NCI-H1092 (cell line): ENCODE measurements at regions not wholly inside any gene's neighbourhood (a gene's known extent, or its start where the extent isn't known, plus 50 kb on each side); places are given as distances from the start of the nearest gene placed in this dataset.

ENCODE experiments used
- DNase-seq: peaks from one replicate; lab custom pipeline; 2025; lab: John Stamatoyannopoulos, UW

DNA sequence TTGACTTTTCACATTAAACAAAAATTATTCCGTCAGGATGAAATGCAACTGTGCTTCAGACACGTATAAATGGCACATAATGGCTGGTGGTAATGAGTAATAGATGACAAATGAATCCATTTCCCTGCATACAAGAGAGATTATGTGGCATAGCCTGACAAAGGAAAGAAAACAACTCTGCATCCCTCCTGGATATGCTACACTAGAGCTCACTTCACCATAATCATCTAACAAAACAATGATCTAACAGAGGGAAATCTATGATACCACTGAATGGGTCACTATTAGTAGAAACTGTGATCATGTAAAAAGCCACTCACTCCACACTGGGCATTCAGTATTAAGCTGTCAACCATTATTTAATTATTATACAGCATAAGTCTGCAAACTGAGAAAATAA lies 1498.4 kb downstream of the EFNB2 start:
- DNase-seq, result no peak

DNA sequence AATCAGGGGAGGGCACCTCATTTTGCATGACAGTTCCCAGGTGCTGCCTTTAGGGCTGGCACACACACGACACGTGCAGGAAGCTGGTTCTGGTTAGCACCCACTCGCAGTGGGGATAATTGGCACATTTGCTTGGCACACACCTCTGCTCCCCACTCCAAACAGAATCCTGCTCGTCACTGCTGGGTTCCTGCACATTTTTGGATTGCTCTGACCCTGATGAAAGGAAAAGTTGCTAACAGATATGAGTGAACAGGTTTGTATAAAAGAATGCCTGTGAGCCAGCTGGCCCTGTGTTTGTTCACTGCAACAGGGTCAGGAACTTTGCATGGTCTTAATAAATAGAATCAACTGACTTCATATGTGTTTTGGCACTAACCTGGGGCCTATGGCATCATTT lies 1500.4 kb downstream of the EFNB2 start:
- no peak for DNase-seq

DNA sequence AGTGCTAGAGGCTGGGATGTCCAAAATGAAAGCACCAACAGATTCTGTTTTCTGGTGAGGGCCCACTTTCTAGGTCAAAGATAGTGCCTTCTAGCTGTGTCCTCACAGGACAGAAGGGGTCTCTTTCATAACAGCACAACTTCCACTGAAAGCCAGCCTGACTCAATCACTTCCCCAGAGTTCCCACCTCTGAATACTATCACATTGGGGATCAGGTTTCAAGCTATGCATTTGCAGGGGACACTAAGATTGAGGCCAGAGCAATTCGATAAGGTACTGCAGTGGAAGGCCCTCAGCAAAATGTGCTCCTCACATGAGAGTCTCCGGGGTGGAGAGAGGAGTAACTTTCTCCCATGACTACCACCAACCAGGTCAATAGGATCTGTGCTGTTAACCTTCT lies 1501.5 kb downstream of the EFNB2 start:
- DNase-seq, result no peak

DNA sequence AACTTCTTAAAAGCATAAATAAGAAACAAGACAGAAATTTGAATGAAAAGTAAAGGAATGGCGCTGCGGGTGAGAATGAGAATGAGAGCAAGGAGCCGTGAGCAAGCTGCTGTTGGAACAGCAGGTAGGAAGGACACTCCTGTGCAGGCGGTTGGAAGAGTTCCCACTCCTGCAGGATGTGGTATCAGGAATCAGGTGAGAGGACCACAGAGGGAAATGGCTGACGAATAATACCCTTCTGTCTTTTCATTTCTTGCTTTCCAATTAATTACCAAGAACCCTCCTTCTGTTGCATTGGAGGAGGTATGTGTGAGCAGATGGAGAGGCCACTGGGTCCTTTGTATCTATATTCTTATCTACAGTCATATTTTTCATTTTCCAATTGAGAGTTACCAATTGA lies 1504.2 kb downstream of the EFNB2 start:
- no peak for DNase-seq

DNA sequence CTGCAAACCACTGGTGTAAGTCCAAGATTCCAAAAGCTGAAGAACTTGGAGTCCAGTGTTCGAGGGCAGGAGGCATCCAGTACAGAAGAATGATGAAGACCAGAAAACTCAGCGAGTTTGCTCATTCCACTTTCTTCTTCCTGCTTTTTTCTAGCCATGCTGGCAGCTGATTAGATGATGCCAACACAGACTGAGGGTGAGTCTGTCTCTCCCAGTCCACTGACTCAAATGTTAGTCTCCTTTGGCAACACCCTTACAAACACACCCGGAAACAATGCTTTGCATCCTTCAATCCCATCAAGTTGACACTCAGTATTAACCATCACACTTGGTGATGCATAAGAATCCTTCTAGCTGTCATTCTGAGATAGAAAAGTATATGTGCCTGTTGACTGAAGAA lies 1504.6 kb downstream of the EFNB2 start:
- no peak for DNase-seq

DNA sequence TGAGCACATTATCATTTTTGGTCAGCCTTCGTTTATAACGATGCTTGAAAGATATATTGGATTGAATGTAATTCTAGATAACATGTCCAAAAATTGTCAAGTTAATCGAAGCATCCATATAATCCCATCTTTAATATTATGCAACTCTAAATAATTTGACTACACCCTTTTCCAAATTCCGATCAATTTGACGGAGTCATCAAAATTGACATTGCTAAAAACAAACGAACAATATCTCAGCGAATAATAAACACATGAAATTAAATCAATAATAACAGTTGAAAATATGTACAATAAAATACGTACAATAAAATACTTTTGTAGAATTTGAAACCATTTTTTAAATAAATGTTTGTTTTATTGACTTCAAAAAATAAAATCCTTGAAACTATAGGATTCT lies 1516.4 kb downstream of the EFNB2 start:
- no peak for DNase-seq

DNA sequence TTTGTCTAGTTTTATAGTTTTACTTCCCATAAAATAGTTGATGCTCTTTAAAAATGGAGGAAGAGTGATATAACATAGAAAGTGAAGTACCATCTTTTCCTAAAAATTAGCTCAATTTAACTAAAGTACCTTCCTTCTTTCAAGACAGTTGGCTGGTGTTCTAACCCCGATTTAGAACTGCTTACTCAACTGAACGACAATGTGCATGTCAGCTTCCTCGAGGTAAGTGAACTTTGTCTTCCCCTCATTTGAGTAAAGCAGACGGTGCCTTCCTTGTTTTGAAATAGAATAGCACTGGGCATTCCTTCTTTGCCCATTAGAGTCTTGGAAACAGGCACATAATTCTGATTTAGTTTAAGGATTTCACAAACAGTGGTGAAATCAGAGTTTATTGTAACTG lies 1519.2 kb downstream of the EFNB2 start:
- no peak for DNase-seq

DNA sequence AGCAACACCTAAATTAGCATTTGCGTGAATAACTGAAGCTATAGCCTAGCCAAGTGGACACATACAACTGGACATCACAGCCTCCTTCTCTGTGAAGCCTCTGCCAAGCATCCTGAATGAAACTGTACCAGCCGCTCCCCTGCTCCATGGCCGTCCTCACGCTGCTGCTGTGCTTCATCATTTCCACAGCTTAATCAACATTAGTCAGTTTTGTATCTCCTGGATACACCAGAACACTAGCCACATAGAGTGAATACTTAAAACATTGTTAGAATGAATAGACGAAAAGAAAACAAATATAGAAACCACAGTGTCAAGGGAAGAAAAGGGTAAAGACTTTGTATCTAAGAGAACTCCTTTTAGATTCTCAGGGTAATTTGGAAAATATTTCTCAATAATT lies 1526.9 kb downstream of the EFNB2 start:
- DNase-seq, result no peak

DNA sequence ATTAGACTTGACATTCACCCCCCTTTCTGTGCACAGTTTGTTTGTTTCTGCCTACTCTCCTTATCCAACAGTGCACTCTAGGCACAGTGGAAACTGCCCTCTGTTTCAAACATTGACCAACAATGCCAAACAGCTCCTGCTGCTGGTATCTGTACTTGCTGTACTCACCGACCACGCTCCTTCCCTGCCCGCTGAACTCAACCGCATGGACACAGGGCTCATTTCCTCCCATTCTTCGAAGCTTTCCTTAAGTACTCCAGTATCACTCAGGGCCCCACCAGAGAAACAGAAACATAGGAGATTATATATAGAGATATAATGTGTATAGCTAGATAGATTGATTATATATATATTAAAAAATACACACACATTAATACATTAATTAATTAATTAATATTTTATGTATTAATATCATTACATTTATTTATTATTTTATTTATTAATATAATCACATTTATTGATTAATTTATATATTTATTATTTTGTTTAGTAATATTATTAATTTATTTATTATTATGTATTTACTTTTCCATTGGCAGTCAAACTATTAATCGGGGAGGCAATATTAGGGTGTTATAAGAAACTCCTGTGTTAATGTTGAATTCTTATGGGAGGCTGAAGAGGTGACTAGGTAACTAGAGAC lies 1528.2 kb downstream of the EFNB2 start:
- DNase-seq, result no peak

DNA sequence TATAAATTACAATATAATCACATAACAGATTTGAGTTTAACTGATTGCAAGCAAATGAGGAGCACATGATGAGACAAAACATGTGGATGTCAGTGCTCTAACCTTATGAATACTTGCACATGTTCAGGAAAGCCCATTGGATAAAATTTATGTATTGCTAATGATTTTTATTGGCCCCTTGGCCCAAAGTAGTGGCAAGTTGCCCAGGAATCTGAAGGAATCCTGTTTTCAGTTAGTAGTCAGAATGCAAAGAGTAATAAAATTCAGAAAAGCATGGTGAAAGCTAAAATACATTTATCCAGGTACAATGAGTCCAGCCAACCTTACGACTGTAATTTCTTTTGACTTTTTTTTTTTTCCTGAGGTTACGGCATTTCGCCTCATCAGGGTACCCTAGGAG lies 1539.4 kb downstream of the EFNB2 start:
- no peak for DNase-seq

DNA sequence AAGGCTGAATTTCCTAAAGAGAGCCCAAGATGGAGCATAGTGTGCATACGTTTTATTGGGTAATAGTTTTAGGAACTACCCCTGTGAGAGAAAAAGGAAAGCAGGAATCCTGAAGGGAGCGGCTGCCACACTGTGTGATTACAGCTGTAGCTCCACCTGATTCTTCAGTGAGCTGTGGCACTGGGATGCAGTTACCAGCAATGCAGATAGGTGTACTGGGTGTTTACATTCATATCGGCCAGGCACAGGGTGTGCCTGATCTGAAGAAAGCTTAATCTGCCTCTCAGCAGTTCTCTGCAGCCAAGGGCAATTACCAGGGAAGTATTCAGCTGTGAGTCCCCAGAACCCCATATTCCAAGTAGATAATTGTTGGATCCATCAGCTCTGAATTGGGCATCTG lies 1541.8 kb downstream of the EFNB2 start:
- DNase-seq, result no peak

DNA sequence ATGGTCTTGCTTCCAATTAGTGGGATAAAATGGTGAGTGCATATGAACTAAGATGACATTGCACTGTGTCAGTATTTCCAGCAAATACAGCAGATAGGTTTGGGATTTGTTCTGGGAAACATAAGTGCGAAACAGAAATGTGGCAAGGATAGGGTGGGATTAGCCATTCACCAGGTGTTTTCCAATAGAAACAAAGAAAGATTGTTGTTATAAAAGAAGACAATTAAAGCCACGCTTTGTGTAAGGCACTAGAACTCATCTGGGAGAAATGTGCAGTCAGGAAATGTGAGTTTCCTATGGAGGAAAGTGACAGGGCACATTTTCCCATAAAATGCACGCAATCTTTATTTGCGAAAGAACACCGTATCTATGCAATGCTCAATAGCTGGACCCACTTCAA lies 1547.8 kb downstream of the EFNB2 start:
- no peak for DNase-seq

DNA sequence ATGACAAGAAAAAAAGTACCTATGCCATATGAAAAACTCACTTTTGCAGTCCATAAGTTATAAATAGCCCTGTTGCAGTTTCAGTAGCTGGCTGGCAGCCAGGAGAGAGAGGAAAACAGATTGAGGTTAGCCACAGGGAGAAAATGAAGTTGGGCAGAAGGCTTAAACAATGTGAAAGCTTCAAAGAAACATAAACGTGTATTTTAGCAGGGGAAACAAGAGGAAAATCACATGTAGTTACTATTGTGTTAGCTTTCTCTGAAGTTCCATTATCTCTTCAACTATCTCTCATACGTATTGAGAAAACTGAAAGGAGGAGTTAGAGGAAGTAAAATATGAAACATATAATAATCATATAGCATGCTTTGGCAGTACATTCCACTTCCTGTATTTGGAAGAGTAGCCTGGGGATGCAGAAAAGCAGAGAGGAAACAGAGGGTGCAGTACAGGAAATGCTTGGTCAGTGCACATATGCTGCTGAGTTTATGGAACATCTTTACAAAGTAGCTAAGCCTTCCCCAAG lies 1551.1 kb downstream of the EFNB2 start:
- DNase-seq, result no peak

DNA sequence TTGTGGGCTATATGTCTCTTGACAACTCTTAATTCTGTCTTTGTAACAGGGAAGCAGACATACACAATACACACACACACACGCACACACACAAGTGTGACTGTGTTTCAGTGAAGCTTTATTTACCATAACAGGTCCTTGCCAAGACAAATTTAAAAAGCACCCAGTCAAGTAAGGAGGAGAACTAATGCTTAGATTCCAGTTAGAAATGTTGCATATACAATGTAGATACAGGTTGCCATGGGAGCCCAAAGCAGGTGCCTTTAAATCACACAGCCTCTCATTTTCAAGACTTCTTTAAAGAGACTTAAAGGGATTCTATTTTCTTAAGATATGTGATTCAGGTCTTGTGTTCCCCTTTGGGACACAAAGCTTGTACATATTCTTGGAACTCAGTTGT lies 1551.9 kb downstream of the EFNB2 start:
- no peak for DNase-seq

DNA sequence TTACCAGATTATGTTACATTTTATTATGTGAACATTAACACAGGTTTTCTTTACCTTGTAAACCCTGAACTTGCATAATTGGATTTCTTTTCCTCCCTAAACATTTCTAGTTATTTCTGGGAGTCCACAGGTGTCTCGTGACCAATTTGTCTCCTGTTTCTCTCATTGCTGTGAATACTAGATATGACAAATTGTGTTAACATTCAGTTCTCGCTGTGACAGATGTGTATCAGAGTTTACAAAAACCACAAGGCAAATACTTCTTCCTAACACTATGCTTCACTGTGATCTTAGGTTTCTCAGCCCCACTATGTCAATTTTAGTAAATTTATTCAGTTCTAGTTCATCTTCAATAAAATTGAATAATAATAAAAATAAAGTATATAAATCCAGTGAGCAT lies 1554.9 kb downstream of the EFNB2 start:
- DNase-seq, result no peak

DNA sequence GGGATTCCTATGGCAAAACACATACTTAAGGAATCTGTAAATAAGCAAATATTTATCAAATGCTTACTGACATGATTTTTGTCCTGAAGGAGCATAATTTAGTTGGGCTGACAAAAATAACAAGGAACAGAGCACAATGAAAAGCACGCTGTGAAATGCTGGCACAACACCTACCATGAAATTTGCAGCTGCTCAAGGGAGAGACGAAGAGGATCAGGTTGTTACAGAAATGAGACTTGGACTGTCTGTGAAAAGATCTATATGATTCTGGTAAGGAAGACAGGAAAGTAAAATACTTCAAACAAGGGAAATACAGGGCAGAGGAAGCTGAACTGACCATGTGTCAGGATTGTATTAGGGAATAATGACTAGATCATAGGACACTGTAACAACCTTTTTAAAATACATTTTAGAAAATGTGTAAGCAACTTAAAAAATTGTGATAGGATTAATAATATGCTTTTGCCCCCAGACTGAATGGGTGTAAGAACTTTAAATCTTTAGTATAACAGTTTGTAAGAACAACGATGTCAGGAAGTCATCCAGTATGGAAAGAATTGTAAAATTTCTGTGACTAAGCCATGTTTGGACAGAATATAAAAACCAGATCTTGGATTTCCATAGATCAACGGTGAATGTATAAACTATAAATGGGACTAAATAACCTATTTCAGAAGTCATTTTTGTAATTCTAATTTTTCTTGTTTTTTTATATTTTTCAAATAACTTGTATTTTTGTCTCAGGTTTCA lies 1556.0 kb downstream of the EFNB2 start:
- no peak for DNase-seq

DNA sequence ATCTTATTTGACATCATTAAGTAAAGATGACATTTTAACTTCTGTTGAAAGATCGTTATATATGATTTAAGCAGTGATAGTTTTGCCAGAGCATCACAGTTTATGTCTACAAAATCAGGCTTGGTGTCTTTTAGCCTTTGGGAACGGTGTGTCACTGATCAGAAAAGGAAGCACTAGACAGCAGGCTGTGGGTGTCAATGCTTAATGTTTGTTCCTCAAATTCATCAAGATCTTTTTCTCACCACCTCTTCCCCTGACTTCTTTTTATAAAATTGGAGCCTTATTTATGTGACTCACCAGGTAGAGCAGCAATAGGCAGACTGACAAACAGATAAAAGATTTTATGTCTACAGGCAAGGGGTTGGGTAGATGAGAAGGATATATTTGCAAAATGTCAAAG lies 1558.5 kb downstream of the EFNB2 start:
- DNase-seq, result no peak

DNA sequence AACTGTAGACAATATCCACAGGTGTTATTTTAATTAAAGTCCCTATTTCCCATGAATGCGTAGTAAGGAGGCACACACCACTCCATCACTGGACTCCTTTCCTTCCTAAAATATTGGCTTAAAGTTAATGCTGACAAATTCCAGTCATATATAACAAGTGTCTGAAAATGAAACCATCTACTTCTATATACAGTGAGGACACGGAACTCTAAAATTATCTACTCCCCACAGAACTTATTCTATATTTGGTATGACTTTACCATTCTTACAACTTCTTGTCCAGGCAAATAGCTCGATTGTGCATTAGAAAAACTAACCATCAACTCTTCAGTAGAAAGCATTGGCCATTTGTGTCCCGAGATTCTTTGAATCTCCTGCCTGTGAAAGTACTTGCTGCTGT lies 1560.2 kb downstream of the EFNB2 start:
- DNase-seq, result no peak

DNA sequence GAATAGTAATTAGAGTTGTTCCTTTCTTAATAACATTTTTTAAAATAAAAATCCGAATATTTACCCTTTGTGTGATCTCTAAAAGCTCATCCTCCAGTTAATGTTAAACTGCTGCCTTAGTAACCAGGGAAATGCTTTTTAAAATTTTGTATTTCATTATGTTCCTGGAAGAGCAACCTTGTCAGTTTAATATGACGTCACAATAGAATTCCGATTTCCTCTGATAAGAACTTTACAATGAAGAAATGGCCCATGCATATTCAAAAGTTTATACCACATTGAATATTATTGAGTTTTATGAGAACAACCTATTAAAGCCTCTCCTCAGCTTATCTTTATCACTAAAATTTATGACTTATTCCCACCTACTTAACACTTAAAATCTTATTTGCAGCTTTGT lies 1566.6 kb downstream of the EFNB2 start:
- no peak for DNase-seq

DNA sequence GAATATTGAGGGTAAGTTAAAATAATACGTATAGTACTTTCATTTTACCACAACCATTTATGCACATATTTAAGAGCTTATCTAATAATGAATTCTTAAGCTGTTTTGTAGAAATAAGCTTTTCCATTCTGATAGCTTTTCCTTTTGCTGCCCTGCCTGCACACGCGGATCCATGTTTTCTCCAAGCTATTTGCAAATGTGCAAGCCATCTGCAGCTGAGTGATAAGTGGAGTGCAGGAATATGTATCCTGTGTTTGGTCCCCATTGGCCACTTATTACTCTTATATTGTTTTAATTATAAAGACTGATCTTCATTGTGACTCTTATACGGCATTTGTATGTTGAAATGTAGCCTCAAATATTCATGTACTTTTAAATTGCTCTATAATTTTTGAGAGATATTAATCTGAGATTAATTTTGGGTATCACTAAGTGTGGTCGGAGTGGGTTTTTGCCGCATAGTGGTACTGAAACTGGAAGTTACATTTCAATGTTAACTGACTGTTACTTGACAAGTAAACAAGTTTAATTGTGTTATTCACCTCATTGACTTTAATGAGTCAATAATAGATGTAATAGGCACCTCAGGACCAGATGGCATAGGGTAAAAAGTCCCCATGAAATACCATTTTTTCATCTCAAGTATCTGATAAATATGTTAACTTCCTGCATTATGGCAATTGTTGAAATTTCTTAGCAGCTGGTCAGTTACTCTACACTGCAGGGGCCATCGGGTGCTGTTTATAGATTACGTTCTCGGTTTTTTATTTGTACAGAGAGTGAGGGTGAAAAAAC lies 1567.4 kb downstream of the EFNB2 start:
- DNase-seq, result no peak

DNA sequence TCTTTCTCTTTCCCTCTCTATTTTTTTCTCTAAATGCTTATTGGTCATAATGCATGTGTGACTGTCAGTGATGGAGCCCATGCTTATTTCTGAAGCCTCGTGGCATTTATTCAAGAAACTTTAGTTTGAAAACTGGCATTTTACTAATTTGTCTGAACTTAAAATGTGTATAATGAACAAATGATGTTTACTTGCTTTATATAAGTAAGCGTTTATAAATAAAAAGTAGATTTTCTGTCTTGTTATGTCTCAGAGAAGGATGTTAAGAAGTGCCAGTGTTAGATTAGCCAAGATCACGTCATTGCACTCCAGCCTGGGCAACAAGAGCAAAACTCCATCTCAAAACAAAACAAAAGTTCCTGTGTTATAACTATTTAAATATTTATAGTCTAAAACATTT lies 1568.1 kb downstream of the EFNB2 start:
- DNase-seq, result no peak

DNA sequence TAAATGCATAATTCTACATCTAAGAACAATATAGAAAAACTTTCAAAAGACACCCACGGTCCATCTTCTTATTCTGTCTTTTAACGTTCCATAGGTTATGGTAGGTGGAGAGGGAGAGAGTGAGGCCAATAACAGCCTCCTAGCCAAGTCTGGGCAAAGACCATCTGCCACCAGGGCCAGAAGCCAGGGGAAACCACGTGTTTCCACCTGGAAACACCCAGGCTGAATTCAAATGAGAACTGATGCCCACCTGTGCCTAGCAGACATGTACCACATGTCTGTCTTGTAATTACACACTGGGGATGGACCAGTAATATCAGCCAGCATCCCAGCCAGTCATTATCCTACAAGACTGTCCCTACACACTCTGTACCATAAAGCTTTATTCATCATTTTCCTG lies 1573.1 kb downstream of the EFNB2 start:
- DNase-seq, result no peak

DNA sequence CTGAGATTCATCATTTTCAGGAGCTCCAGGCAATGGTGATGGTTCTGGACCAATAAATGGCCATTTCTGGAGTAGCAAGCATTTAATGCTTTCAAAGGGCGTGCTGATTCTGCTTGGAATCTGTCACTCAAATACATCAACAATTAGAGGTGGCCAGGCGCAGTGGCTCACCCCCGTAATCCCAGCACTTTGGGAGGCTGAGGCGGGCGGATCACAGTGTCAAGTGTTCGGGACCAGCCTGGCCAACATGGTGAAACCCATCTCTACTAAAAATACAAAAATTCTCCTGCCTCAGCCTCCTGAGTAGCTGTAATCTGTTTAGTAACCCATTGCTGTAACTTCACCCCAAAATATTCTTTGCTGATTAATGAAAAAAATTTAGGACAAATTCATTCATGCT lies 1574.2 kb downstream of the EFNB2 start:
- DNase-seq, result no peak
